GM23338 (cell line): ENCODE measurements at regions not wholly inside any gene's neighbourhood (a gene's known extent, or its start where the extent isn't known, plus 50 kb on each side); places are given as distances from the start of the nearest gene placed in this dataset.

ENCODE experiments used
- ATAC-seq: fragments of 200-7000 bp; cut with Tn5 transposase; 3 replicates; pipeline ENCODE4 v1.9.1; 2020
- DNase-seq: peaks from one replicate; pipeline ENCODE4 v3.0.0-alpha.2; 2015; ENCODE audit warnings: low spot score
- H2AFZ ChIP-seq: fragments of 200-600 bp; sonication (generic); 2 replicates; pipeline ENCODE4 v1.8.0; 2016; ENCODE audit warnings: antibody characterized with exemption, mild to moderate bottlenecking, moderate library complexity
- H3F3A ChIP-seq: fragments of 200-600 bp; sonication (generic); replicated peaks from 2 replicates; pipeline ENCODE4 v1.8.0; 2017; ENCODE audit warnings: antibody characterized with exemption, mixed run types, low read depth
- H3K27ac ChIP-seq: fragments of 200-600 bp; sonication (generic); 2 replicates; pipeline ENCODE4 v1.6.1; 2016; ENCODE audit warnings: low read depth
- H3K27me3 ChIP-seq: fragments of 200-600 bp; sonication (generic); 2 replicates; pipeline ENCODE4 v1.8.0; 2016; ENCODE audit warnings: mild to moderate bottlenecking, mixed run types, moderate library complexity; ENCODE audit not compliant: insufficient read depth
- H3K36me3 ChIP-seq: fragments of 200-600 bp; sonication (generic); 2 replicates; pipeline ENCODE4 v1.8.0; 2016; ENCODE audit warnings: mild to moderate bottlenecking; ENCODE audit not compliant: insufficient read depth
- H3K4me1 ChIP-seq: fragments of 200-600 bp; sonication (generic); 2 replicates; pipeline ENCODE4 v1.8.0; 2016; ENCODE audit warnings: mild to moderate bottlenecking, moderate library complexity; ENCODE audit not compliant: insufficient read depth
- H3K4me2 ChIP-seq: fragments of 200-600 bp; sonication (generic); 2 replicates; pipeline ENCODE4 v1.7.1; 2017; ENCODE audit warnings: mixed run types
- H3K4me3 ChIP-seq: fragments of 200-600 bp; sonication (generic); 2 replicates; pipeline ENCODE4 v1.6.1; 2016; ENCODE audit warnings: mixed run types
- H3K79me2 ChIP-seq: fragments of 200-600 bp; sonication (generic); replicated peaks from 2 replicates; pipeline ENCODE4 v1.8.0; 2017; ENCODE audit warnings: mild to moderate bottlenecking; ENCODE audit not compliant: insufficient read depth
- H3K9me2 ChIP-seq: fragments of 200-600 bp; sonication (generic); 2 replicates; pipeline ENCODE4 v1.8.0; 2017; ENCODE audit not compliant: insufficient read depth
- H4K20me1 ChIP-seq: fragments of 200-600 bp; sonication (generic); replicated peaks from 2 replicates; pipeline ENCODE4 v1.8.0; 2017; ENCODE audit warnings: mild to moderate bottlenecking; ENCODE audit not compliant: insufficient read depth
- H3K27ac Mint-ChIP-seq: 2 replicates; pipeline ENCODE4 v1.8.0; 2020; ENCODE audit warnings: inconsistent platforms, mild to moderate bottlenecking, moderate library complexity, mixed read lengths
- H3K27me3 Mint-ChIP-seq: 3 replicates; pipeline ENCODE4 v1.8.0; 2022; ENCODE audit warnings: low read depth, mild to moderate bottlenecking, moderate library complexity, mixed read lengths, inconsistent platforms; ENCODE audit not compliant: insufficient read depth, poor library complexity
- H3K36me3 Mint-ChIP-seq: 3 replicates; pipeline ENCODE4 v1.8.0; 2021; ENCODE audit warnings: low read depth, mild to moderate bottlenecking, inconsistent platforms, moderate library complexity, mixed read lengths
- H3K4me1 Mint-ChIP-seq: 3 replicates; pipeline ENCODE4 v1.8.0; 2020; ENCODE audit warnings: mild to moderate bottlenecking, inconsistent platforms, mixed read lengths
- H3K4me3 Mint-ChIP-seq: 3 replicates; pipeline ENCODE4 v1.8.0; 2021; ENCODE audit warnings: moderate library complexity, mild to moderate bottlenecking, inconsistent platforms, mixed read lengths
- H3K9me3 Mint-ChIP-seq: 3 replicates; pipeline ENCODE4 v1.8.0; 2020; ENCODE audit warnings: moderate library complexity, mild to moderate bottlenecking, inconsistent platforms, mixed read lengths
- ETS1 ChIP-seq: IDR thresholded peaks from 2 replicates; pipeline ENCODE4 v1.6.1; 2016; ENCODE audit warnings: antibody characterized with exemption
- EZH2 ChIP-seq: fragments of 200-600 bp; sonication (generic); IDR thresholded peaks from one replicate; pipeline ENCODE4 v1.8.0; 2017; ENCODE audit warnings: antibody characterized with exemption, mild to moderate bottlenecking, low read depth; ENCODE audit not compliant: unreplicated experiment
- JUNB ChIP-seq: IDR thresholded peaks from one replicate; pipeline ENCODE4 v1.6.1; 2016; ENCODE audit warnings: antibody characterized with exemption; ENCODE audit not compliant: unreplicated experiment
- NANOG ChIP-seq: IDR thresholded peaks from 2 replicates; pipeline ENCODE4 v1.6.1; 2016; ENCODE audit warnings: antibody characterized with exemption, borderline replicate concordance
- REST ChIP-seq: IDR thresholded peaks from one replicate; pipeline ENCODE4 v1.6.1; 2018; ENCODE audit warnings: antibody characterized with exemption; ENCODE audit not compliant: unreplicated experiment
- STAT1 ChIP-seq: IDR thresholded peaks from one replicate; pipeline ENCODE4 v1.6.1; 2016; ENCODE audit warnings: antibody characterized with exemption; ENCODE audit not compliant: unreplicated experiment
- ZNF114 ChIP-seq: fragments of 250-450 bp; sonication (Bioruptor Pico); IDR thresholded peaks from 2 replicates; pipeline ENCODE4 v1.5.0; 2020; ENCODE audit warnings: mild to moderate bottlenecking, moderate library complexity
- ZNF331 ChIP-seq: fragments of 250-450 bp; sonication (Bioruptor Pico); IDR thresholded peaks from 2 replicates; pipeline ENCODE4 v1.5.0; 2020; ENCODE audit warnings: low read depth, mild to moderate bottlenecking, moderate library complexity
- ZNF462 ChIP-seq: fragments of 250-450 bp; sonication (Bioruptor Pico); IDR thresholded peaks from 2 replicates; pipeline ENCODE4 v1.5.0; 2020; ENCODE audit warnings: mild to moderate bottlenecking, moderate library complexity

- TF ChIP-seq ETS1 (no peak), ZNF114 (CRISPR knock-in tag) (no peak), NANOG (no peak), REST (no peak), STAT1 (no peak)
Observed at GRCh38 chr10:8825611-8826010, 771.1 kb downstream of the GATA3 start (continued).

GRCh38 chr10:8829592-8829991, 775.1 kb downstream of the GATA3 start:
- H3K4me3 ChIP-seq: no peak overlapping the region
- Mint-ChIP-seq H3K9me3 (no peaks in the 10 kb centered on the region), H3K4me1 (no peaks in the 10 kb centered on the region), H3K27ac (no peak overlapping the region), H3K36me3 (no peaks in the 10 kb centered on the region), H3K4me3 (no peak overlapping the region), H3K27me3 (no peaks in the 10 kb centered on the region)
- no peak overlapping the region for H3K27ac ChIP-seq
- DNase-seq (no peak), ATAC-seq (no peak)
- H3K36me3 ChIP-seq: no peaks in the 10 kb centered on the region
- H3K4me1 ChIP-seq: no peaks in the 10 kb centered on the region
- no peaks in the 10 kb centered on the region for H3K9me2 ChIP-seq
- no peak overlapping the region for H2AFZ ChIP-seq
- H3F3A ChIP-seq: no peaks in the 10 kb centered on the region
- H3K79me2 ChIP-seq: no peaks in the 10 kb centered on the region
- no peaks in the 10 kb centered on the region for H3K27me3 ChIP-seq
- H3K4me2 ChIP-seq: no peak overlapping the region
- no peaks in the 10 kb centered on the region for H4K20me1 ChIP-seq
- no peak for TF ChIP-seq JUNB
- no peak for TF ChIP-seq REST
- TF ChIP-seq ZNF114 (CRISPR knock-in tag): no peak
- no peak for TF ChIP-seq NANOG
- no peak for TF ChIP-seq ZNF331 (CRISPR knock-in tag)
- TF ChIP-seq ZNF462 (CRISPR knock-in tag): no peak
- no peak for TF ChIP-seq EZH2
